Cardiac muscle cell (in vitro differentiated cells and primary cell): ENCODE measurements at regions not wholly inside any gene's neighbourhood (a gene's known extent, or its start where the extent isn't known, plus 50 kb on each side); places are given as distances from the start of the nearest gene placed in this dataset.

Source experiments
- DNase-seq, 2 donors: peaks; one replicate each; pipeline versions ENCODE4 v3.0.0 to v3.0.0-alpha.2; 2010 to 2017; ENCODE audit warnings: low read depth in 1 of 2, low spot score in 1 of 2
- H3K27ac ChIP-seq: fragments of 200-600 bp; sonication (generic); 2 replicates; pipeline ENCODE4 v1.5.1; 2016
- H3K27me3 ChIP-seq: fragments of 200-600 bp; sonication (generic); 2 replicates; pipeline ENCODE4 v1.6.0; 2016; ENCODE audit warnings: control low read depth
- H3K36me3 ChIP-seq: fragments of 200-600 bp; sonication (generic); 2 replicates; pipeline ENCODE4 v1.5.1; 2016; ENCODE audit warnings: control low read depth
- H3K4me1 ChIP-seq: fragments of 200-600 bp; sonication (generic); 2 replicates; pipeline ENCODE4 v1.8.1; 2017; ENCODE audit warnings: low read depth, mild to moderate bottlenecking, mixed run types
- H3K4me3 ChIP-seq: fragments of 200-600 bp; sonication (generic); 2 replicates; pipeline ENCODE4 v1.5.1; 2016; ENCODE audit warnings: mild to moderate bottlenecking
- H3K9me3 ChIP-seq: fragments of 200-600 bp; sonication (generic); 2 replicates; pipeline ENCODE4 v1.5.1; 2017; ENCODE audit warnings: low read depth, mild to moderate bottlenecking, control low read depth
- CTCF ChIP-seq: IDR thresholded peaks from 2 replicates; pipeline ENCODE4 v1.5.1; 2012; ENCODE audit warnings: low read depth, mild to moderate bottlenecking, low read length

- no peak overlapping the region for H3K4me3 ChIP-seq
- no peaks in the 10 kb centered on the region for H3K9me3 ChIP-seq
- no peaks in the 10 kb centered on the region for H3K36me3 ChIP-seq
- H3K27ac ChIP-seq, result no peak overlapping the region
- no peaks in the 10 kb centered on the region for H3K4me1 ChIP-seq
- no peak for DNase-seq
- no peak for TF ChIP-seq CTCF
- H3K27me3 ChIP-seq, result no peaks in the 10 kb centered on the region
Measured at GRCh38 chr2:238502088-238502810, 75.5 kb downstream of the ASB1 start.

GRCh38 chr2:238502956-238503791 is 76.4 kb downstream of the ASB1 start:
- H3K36me3 ChIP-seq, result no peaks in the 10 kb centered on the region
- H3K4me3 ChIP-seq, result no peak overlapping the region
- no peak for TF ChIP-seq CTCF
- no peak overlapping the region for H3K27ac ChIP-seq
- DNase-seq, result no peak
- no peaks in the 10 kb centered on the region for H3K9me3 ChIP-seq
- no peaks in the 10 kb centered on the region for H3K27me3 ChIP-seq
- no peaks in the 10 kb centered on the region for H3K4me1 ChIP-seq

- TF ChIP-seq CTCF, result no peak
- no peaks in the 10 kb centered on the region for H3K9me3 ChIP-seq
- H3K36me3 ChIP-seq, result no peaks in the 10 kb centered on the region
- H3K27ac ChIP-seq, result no peak overlapping the region
- H3K27me3 ChIP-seq, result no peaks in the 10 kb centered on the region
- no peak for DNase-seq
- H3K4me3 ChIP-seq, result no peak overlapping the region
- no peaks in the 10 kb centered on the region for H3K4me1 ChIP-seq
Measured at GRCh38 chr2:238504181-238504931, 77.6 kb downstream of the ASB1 start.

- no peak for TF ChIP-seq CTCF
- DNase-seq, result no peak
- no peaks in the 10 kb centered on the region for H3K9me3 ChIP-seq
Measured at GRCh38 chr2:238505119-238505891, 78.6 kb downstream of the ASB1 start.

GRCh38 chr2:238505892-238506280 is 79.2 kb downstream of the ASB1 start:
- H3K27me3 ChIP-seq, result no peaks in the 10 kb centered on the region
- H3K27ac ChIP-seq, result no peak overlapping the region
- no peaks in the 10 kb centered on the region for H3K9me3 ChIP-seq
- no peaks in the 10 kb centered on the region for H3K36me3 ChIP-seq
- no peak overlapping the region for H3K4me3 ChIP-seq
- DNase-seq, result no peak
- no peak for TF ChIP-seq CTCF
- no peaks in the 10 kb centered on the region for H3K4me1 ChIP-seq

More at GRCh38 chr2:238505119-238505891, 78.6 kb downstream of the ASB1 start:
- Histone ChIP-seq H3K4me3 (no peak overlapping the region), H3K27ac (no peak overlapping the region), H3K4me1 (no peaks in the 10 kb centered on the region), H3K36me3 (no peaks in the 10 kb centered on the region), H3K27me3 (no peaks in the 10 kb centered on the region)
